NB4 (cell line): ENCODE measurements at regions not wholly inside any gene's neighbourhood (a gene's known extent, or its start where the extent isn't known, plus 50 kb on each side); places are given as distances from the start of the nearest gene placed in this dataset.
"Not testable (repeated sequence)": the region's sequence is repeated elsewhere in the genome, so short reads cannot be mapped to it uniquely, and the experiment has no call there.

Experiments
- CTCF ChIP-seq: IDR thresholded peaks from one replicate; pipeline ENCODE4 v1.5.1; 2012; ENCODE audit warnings: low read depth, low read length
- MAX ChIP-seq: IDR thresholded peaks from 2 replicates; pipeline ENCODE4 v1.6.1; 2011; ENCODE audit warnings: low read depth, low read length
- MYC ChIP-seq: IDR thresholded peaks from 2 replicates; pipeline ENCODE4 v1.6.1; 2011; ENCODE audit warnings: low read depth, low read length
- POLR2A ChIP-seq: IDR thresholded peaks from 2 replicates; pipeline ENCODE4 v1.6.1; 2011; ENCODE audit warnings: mild to moderate bottlenecking; ENCODE audit not compliant: insufficient read length; ENCODE audit errors: extremely low read depth

GRCh38 chr13:25019741-25020140, 76.2 kb upstream of the PABPC3 start:
- not testable (repeated sequence) for TF ChIP-seq CTCF, POLR2A, MAX, MYC
